ENCODE measurements at regions not wholly inside any gene's neighbourhood (a gene's known extent, or its start where the extent isn't known, plus 50 kb on each side); places are given as distances from the start of the nearest gene placed in this dataset.

DNA sequence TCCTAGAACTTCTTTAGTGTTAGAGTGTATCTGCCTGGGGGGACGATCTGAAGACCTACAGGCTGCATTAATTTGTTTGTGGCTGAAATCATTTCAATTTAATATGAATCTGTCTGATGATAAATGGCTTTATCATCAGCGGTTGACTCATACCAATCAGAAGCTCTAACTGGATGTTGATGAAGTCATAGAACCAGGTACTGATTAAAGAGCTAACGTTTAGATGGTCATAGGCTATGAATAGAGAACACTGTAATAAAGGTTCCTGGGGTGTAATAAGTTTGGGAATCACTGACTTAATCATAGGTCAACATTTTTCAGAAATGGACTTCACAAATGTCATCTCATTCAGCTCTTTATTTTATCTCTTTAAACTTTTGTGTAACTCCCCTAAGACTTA is 329.9 kb downstream of the MSX2 start:
- TF ChIP-seq, protein P1, sequence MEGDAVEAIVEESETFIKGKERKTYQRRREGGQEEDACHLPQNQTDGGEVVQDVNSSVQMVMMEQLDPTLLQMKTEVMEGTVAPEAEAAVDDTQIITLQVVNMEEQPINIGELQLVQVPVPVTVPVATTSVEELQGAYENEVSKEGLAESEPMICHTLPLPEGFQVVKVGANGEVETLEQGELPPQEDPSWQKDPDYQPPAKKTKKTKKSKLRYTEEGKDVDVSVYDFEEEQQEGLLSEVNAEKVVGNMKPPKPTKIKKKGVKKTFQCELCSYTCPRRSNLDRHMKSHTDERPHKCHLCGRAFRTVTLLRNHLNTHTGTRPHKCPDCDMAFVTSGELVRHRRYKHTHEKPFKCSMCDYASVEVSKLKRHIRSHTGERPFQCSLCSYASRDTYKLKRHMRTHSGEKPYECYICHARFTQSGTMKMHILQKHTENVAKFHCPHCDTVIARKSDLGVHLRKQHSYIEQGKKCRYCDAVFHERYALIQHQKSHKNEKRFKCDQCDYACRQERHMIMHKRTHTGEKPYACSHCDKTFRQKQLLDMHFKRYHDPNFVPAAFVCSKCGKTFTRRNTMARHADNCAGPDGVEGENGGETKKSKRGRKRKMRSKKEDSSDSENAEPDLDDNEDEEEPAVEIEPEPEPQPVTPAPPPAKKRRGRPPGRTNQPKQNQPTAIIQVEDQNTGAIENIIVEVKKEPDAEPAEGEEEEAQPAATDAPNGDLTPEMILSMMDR (IDR thresholded peaks at IDR 0.05): no peak

DNA sequence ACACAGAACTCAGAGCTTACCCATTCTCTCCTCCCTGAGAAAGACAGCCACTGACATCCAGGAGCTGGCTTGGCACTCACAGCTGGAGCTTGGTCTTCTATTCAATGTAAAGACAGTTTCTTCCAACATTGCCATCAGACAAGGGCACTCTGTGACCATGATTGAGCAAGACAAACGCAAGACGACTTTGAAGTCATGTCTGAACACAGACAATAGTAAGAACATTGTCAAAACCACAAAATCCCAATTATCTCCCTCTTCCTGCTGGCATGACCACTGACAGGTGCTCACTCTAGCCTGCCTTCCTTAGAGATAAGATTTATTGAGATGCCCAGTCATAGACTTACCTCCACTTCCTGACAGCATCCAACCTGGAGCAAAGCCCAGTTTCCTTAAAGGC is 328.0 kb downstream of the MSX2 start:
- TF ChIP-seq, protein P1 (IDR thresholded peaks at IDR 0.05): no peak

DNA sequence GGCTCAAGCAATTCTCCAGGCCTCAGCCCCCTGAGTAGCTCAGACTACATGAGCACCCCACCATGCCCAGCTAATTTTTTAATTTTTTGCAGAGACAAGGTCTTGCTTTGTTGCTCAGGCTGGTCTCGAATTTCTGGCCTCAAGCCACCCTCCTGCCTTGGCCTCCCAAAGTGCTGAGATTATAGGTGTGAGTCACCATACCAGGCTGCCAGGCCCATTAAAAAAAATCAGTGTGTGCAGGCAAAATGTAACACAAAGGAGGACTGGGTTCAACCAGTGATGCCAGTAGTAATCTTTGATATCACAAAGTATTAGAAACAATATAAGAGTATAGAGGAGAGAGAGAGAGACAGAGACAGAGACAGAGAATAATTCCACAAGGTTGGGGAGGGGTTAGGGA is 322.7 kb downstream of the MSX2 start:
- TF ChIP-seq, protein P1 (IDR thresholded peaks at IDR 0.05): no peak

DNA sequence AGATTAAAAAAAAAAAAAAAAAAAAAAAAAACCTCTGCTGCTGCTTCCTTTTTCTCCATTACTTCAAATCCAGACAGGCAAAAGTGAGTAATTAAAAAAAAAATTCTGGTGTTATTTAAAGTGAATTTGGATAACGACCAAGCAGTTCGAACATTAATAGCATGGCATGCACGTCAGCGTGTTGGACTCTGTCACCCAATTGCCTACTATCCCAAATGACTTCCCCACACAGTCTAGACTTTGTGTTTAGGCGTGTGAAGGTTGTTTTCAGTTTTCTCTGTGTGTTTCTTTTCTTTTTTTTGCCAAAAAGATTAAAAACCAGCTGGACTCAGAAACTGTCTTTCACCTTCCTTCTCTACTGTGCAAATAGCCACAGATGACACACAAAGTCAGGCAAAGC is 321.4 kb downstream of the MSX2 start:
- TF ChIP-seq, protein P1 (IDR thresholded peaks at IDR 0.05): no peak

DNA sequence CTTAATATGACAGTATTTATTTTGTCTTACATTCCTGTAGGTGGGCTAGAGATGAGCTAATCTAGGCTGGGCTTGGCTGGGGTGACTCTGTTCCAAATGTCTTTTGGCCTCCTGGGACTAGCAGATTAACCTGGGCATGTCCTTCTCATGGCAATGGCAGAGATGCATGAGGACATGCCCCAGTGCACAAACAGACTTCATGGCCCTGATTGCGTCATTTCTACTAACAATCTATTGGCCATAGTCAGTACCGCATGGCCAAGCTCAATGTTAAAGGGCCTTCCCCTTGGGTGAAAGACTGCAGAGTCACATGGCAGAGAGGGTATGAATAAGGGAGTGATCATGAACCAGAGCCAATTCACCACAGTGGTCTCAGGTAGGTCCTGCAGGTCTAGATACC is 313.4 kb downstream of the MSX2 start:
- TF ChIP-seq, protein P1 (IDR thresholded peaks at IDR 0.05): no peak

DNA sequence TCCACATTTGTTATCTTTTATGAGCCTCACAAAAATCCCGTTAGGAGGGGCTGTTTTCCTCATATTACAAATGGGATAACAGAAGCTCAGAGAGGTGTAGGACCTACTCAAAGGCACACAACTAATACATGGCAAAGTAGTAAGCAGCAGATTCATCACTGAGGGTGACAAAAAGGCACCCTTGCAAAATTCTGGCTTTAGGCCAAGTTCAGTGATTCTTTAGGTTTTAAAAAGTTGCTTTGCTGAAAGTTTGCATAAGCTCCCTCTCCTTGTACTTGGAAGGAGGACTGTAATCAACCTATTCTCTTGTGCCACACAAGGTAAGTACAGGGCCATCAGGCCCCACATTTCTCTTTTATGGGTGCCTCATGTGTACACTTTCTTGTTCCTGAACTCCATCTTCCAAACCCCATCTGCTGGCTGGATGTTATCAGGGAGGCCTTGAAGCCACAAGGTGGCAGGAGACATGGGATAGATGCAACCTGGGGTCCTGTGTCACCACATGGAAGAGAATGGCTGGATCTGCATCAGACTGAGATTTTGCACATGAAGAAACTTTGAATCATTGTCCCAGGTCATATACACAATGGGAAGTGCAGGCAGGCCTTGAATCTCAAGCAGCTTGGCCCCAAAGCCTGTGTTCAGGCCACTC is 311.6 kb downstream of the MSX2 start:
- TF ChIP-seq, protein P1 (IDR thresholded peaks at IDR 0.05): no peak

DNA sequence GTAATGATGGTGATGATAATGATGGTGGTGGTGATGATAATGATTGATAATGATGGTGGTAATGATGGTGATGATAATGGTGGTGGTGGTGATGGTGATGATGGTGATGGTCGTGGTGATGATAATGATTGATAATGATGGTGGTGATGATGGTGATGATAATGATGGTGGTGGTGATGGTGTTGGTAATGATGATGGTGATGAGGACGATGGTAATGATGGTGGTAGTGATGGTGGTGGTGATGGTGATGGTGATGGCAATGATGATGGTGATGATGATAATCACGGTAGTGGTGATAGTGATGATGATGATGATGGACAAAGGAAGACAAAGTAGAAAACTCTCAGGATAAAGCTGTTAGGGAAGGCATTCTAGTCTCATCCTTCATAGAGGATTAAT is 310.5 kb downstream of the MSX2 start:
- TF ChIP-seq, protein P1 (IDR thresholded peaks at IDR 0.05): no peak

DNA sequence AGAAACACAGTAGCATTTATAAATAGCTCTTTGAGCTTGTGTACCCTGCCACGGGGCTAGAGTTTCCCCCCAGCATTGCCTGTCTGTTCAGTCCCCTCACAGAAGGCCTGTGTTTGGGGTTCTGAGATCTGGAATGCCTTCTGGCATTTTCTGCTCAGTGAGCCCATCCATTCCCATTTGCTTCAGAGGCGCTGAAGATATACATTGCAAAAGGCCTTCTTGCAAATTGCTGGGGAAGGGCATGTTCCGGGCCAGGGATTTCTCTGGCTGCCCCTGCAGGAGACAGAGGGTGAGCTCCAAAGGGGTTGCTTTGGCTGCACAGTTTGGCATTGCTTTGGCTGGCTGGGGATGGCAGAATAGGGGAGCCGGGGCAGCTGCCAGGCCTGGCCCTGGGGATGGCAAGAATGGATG is 308.4 kb downstream of the MSX2 start:
- TF ChIP-seq, protein P1 (IDR thresholded peaks at IDR 0.05): no peak
